ENCODE measurements at regions not wholly inside any gene's neighbourhood (a gene's known extent, or its start where the extent isn't known, plus 50 kb on each side); places are given as distances from the start of the nearest gene placed in this dataset.

DNA sequence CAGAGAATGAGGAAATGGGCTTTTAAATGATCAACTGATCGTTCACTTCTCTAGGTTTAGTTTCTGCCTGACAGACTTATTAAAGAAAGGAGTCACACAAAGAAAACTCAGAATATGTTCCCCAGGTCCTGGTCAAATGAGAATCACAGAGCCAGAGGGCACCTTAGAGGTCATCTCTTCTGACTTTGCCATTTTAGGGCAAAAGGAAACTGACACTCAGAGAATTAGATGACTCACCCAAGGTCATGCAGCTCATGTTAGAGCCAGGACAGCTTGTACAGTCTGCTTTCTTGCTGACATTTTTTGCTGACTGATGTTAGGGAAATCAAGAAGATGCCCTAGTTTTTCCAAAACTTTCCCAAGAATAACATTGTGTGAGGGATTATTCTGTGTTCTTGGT, 312.7 kb upstream of the SP8 start:
- ChIA-PET POLR2A (no interaction called here), CTCF (interaction anchor here (1.2 kb wide), 2 partner anchors 41 to 83 kb away, joined by 3 read pairs; no protein-coding TSS in a partner anchor)
- TF ChIP-seq, protein P1, sequence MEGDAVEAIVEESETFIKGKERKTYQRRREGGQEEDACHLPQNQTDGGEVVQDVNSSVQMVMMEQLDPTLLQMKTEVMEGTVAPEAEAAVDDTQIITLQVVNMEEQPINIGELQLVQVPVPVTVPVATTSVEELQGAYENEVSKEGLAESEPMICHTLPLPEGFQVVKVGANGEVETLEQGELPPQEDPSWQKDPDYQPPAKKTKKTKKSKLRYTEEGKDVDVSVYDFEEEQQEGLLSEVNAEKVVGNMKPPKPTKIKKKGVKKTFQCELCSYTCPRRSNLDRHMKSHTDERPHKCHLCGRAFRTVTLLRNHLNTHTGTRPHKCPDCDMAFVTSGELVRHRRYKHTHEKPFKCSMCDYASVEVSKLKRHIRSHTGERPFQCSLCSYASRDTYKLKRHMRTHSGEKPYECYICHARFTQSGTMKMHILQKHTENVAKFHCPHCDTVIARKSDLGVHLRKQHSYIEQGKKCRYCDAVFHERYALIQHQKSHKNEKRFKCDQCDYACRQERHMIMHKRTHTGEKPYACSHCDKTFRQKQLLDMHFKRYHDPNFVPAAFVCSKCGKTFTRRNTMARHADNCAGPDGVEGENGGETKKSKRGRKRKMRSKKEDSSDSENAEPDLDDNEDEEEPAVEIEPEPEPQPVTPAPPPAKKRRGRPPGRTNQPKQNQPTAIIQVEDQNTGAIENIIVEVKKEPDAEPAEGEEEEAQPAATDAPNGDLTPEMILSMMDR (IDR thresholded peaks at IDR 0.05; ENCODE audit: control extremely low read depth, extremely low read depth, low read depth, missing control alignments): no peak
- DNase-seq (ENCODE audit: extremely low spot score): no peak

DNA sequence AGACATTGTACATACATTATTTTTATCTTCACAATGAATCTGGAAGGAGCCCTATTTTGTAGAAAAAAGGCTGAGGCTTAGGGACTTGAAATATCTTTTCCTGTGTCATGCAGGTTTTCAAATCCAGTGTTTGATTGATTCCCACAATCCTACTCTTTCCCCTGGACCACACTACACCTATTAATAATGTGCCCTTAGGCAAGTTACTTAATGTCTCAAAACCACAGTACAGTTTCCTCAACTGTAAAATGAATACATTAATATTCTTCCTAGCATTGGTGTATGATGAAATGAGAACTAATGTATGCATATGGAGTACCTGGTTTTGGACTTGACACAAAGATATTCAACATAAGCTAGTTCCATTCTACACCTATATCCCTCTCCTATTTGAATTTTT, 313.3 kb upstream of the SP8 start:
- POLR2A ChIA-PET: no interaction called here
- no peak for DNase-seq (ENCODE audit: extremely low spot score)
- TF ChIP-seq, protein P1 (IDR thresholded peaks at IDR 0.05; ENCODE audit: control extremely low read depth, extremely low read depth, low read depth, missing control alignments): no peak
- CTCF ChIA-PET: no interaction called here

DNA sequence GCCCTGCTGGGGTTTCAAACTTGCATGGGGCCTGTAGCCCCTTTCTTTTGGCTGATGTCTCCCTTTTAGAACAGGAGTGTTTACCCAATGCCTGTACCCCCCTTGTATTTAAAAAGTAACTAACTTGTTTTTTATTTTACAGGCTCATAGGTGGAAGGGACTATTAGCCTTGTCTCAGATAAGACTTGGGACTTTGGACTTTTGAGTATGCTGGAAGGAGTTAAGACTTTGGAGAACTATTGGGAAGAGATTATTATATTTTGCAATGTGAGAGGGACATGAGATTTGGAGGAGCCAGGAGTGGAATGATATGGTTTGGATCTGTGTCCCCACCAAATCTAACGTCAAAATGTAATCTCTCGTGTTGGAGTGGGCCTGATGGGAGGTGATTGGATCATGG, 314.9 kb upstream of the SP8 start:
- CTCF ChIA-PET: no interaction called here
- TF ChIP-seq, protein P1 (IDR thresholded peaks at IDR 0.05; ENCODE audit: control extremely low read depth, extremely low read depth, low read depth, missing control alignments): no peak
- POLR2A ChIA-PET: no interaction called here
- DNase-seq (ENCODE audit: extremely low spot score): no peak

DNA sequence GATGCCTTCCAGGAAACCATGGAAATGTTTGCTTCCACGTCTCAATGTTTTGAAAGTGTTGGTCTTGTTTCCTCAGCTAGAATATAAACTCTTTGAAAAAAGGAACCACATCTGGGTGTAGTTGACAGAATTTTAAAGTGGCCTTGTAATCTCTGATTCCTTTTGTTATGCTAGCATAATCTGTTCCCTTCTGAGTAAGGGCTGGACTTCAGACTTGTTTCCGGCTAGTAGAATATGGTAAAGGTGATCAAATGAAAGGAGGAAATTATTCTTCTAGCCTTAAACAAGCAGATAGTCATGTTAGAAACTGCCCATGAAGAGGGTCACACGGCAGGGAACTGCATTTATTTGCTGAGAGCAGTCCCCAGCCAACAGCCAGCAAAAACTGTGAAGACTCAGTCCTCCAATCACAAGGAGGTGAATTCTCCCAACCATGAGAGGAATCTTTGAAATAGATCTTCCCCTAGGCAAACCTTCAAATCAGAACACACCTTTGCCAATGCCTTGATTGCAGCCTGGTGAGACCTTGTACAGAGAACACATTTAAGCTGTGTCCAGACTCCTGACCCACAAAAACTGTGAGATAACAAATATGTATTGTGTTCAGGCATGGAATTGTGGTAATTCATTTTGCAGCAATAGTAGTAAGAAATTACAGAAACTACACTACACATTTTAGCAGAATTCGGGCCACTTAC, 316.9 kb upstream of the SP8 start:
- no peak for DNase-seq (ENCODE audit: extremely low spot score)
- TF ChIP-seq, protein P1 (IDR thresholded peaks at IDR 0.05; ENCODE audit: control extremely low read depth, extremely low read depth, low read depth, missing control alignments): no peak
- ChIA-PET POLR2A (no interaction called here), CTCF (no interaction called here)

DNA sequence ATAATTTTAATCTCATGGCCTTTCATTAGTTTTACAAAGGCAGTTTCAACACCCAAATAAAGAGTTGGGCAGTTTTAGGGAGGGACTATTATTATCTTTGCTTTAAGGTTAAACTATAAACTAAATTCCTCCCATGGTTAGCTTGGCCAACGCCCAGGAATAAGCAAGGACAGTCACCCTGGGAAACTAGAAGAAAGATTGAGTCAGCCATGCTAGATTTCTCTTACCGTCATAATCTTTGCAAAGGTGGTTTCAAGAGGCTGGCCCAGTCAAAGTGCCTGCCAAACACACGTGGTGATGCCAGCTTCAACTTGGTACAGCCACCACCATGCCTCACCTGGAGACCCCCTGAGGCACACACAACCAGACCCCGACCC, 317.4 kb upstream of the SP8 start:
- TF ChIP-seq, protein P1 (IDR thresholded peaks at IDR 0.05; ENCODE audit: control extremely low read depth, extremely low read depth, low read depth, missing control alignments): no peak
- CTCF ChIA-PET: no interaction called here

DNA sequence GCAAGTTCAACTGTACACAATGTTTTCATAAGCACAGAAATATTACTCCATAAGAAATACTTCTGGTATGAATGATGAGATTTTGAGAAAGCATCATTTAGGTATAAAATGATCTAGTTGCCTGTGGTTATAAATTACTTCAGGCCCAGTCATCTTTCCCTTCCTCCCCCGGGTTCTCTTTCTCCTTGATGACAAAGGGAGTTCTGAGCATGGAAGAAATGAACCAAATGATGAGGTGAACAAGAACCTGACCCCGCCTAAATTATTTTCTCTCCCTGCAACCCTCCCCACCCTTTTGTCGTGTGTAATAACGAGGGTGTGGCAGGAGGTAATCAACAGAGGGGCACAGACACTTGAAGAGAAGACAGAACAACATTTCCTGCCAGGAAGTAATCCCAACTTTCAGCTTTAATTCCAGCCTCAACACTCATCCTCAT, 319.6 kb upstream of the SP8 start:
- no peak for DNase-seq (ENCODE audit: extremely low spot score)
- ChIA-PET CTCF (no interaction called here), POLR2A (no interaction called here)
- TF ChIP-seq, protein P1 (IDR thresholded peaks at IDR 0.05; ENCODE audit: control extremely low read depth, extremely low read depth, low read depth, missing control alignments): no peak

More for the DNA sequence above, 317.4 kb upstream of the SP8 start:
- POLR2A ChIA-PET: no interaction called here
- DNase-seq (ENCODE audit: extremely low spot score): no peak
